Spleen (tissue), 7 donors: ENCODE measurements at regions not wholly inside any gene's neighbourhood (a gene's known extent, or its start where the extent isn't known, plus 50 kb on each side); places are given as distances from the start of the nearest gene placed in this dataset.

Source experiments
- CTCF ChIP-seq, 11 experiments: fragments of 200-600 bp in 7 of 11; fragments of 450-650 bp in 4 of 11; sonication (generic) in 4 of 11; IDR thresholded peaks in 8 of 11; conservative IDR thresholded peaks in 3 of 11; 1 replicate in 7 of 11; 2 replicates in 4 of 11; pipeline versions ENCODE4 v1.4.0 to v1.8.0; 2016 to 2021; ENCODE audit warnings: antibody characterized with exemption in 11 of 11, inconsistent platforms in 4 of 11, mild to moderate bottlenecking in 1 of 11
- POLR2A ChIP-seq, 3 donors: fragments of 450-650 bp; IDR thresholded peaks; one replicate each; pipeline ENCODE4 v1.5.1; 2017; ENCODE audit warnings: antibody characterized with exemption in 3 of 3, mild to moderate bottlenecking in 1 of 3
- donor health status: DM: no; HTN: no; CAD: no; lungs with moderate emphysema.
- donor health status: DM: no; HTN: no; CAD: no.
- donor health status: DM: no; HTN: no; CAD: no.

- TF ChIP-seq CTCF (IDR thresholded peaks at IDR 0.05 in 8 of 11, conservative IDR thresholded peaks at IDR 0.05 in 3 of 11) = no peak
- TF ChIP-seq POLR2A (IDR thresholded peaks at IDR 0.05) = no peak
Measured at GRCh38 chrX:56029691-56030090, 202.5 kb upstream of the KLF8 start.
